Heart right ventricle (tissue), 16 donors: ENCODE measurements at regions not wholly inside any gene's neighbourhood (a gene's known extent, or its start where the extent isn't known, plus 50 kb on each side); places are given as distances from the start of the nearest gene placed in this dataset.

Experiments used
- ATAC-seq, 8 donors: fragments of 200-7000 bp; cut with Tn5 transposase; one replicate each; pipeline ENCODE4 v1.9.1; 2020; ENCODE audit warnings: mild to moderate bottlenecking in 8 of 8, moderate library complexity in 8 of 8, moderate number of reproducible peaks in 1 of 8
- DNase-seq, 2 donors: peaks; one replicate each; pipeline ENCODE4 v3.0.0-alpha.2; 2020
- H3K27ac ChIP-seq, 10 donors: fragments of 200-600 bp; sonication (generic) in 2 of 10; one replicate each; pipeline versions ENCODE4 v1.5.0 to v1.8.0; 2020 to 2022; ENCODE audit warnings: mild to moderate bottlenecking in 3 of 10
- H3K27me3 ChIP-seq, 7 donors: fragments of 200-600 bp; one replicate each; pipeline ENCODE4 v1.8.0; 2021 to 2022; ENCODE audit warnings: mild to moderate bottlenecking in 2 of 7
- H3K36me3 ChIP-seq, 9 donors: fragments of 200-600 bp; sonication (generic) in 1 of 9; one replicate each; pipeline versions ENCODE4 v1.5.0 to v1.8.0; 2020 to 2022; ENCODE audit warnings: mild to moderate bottlenecking in 2 of 9
- H3K4me1 ChIP-seq, 9 donors: fragments of 200-600 bp; sonication (generic) in 1 of 9; one replicate each; pipeline versions ENCODE4 v1.5.0 to v1.8.0; 2020 to 2022; ENCODE audit warnings: mild to moderate bottlenecking in 4 of 9
- H3K4me3 ChIP-seq, 10 donors: fragments of 200-600 bp; sonication (generic) in 2 of 10; one replicate each; pipeline versions ENCODE4 v1.5.0 to v1.8.0; 2020 to 2022; ENCODE audit warnings: mild to moderate bottlenecking in 7 of 10, moderate library complexity in 2 of 10
- H3K9me3 ChIP-seq, 11 donors: fragments of 200-600 bp in 10 of 11; sonication (generic) in 2 of 11; one replicate each; pipeline versions ENCODE4 v1.5.0 to v1.8.0; 2013 to 2022; ENCODE audit warnings: mild to moderate bottlenecking in 2 of 11, control low read depth in 1 of 11, moderate library complexity in 1 of 11
- CTCF ChIP-seq, 9 donors: fragments of 200-600 bp; sonication (generic) in 2 of 9; IDR thresholded peaks; one replicate each; pipeline versions ENCODE4 v1.5.0 to v1.8.0; 2021 to 2022; ENCODE audit warnings: antibody characterized with exemption in 9 of 9, mild to moderate bottlenecking in 5 of 9, moderate library complexity in 1 of 9
- WGBS, 2 donors: extraction: QIAGEN DNeasy Blood & Tissue Kit; methylation state at CpG; one replicate each; pipeline ENCODE4 v1.1.7; 2013; ENCODE audit warnings: inconsistent platforms in 1 of 2; 5-methylcytosine and 5-hydroxymethylcytosine counted together
- intact Hi-C, 10 donors: fragments of 100-400 bp; cut with DNase I; formaldehyde crosslinking; loops; one replicate each; pipeline versions ENCODE4 v1.11.1 to v1.14.2; 2022
- donor health status: Arrhythmogenic right ventricular cardiomyopathy.
- donor health status: ischemic (EF 13 %, LVEDD 7.1; RV severe dilation, severe dysfunction).
- donor health status: healthy with polysubstance abuse.
- donor health status: DM: no; HTN: yes; CAD: no.
- donor health status: DM: no; HTN: no; CAD: no.
- donor health status: ischemic (EF 25% LVEDD 6.9; RV normal size, moderate dysfunction).
- donor health status: ischemic (EF 25% LVEDD 5.7; RV mildly dilated, moderate dysfunction).
- donor health status: healthy.
- donor health status: DM: yes; HTN: yes; CAD: no.
- donor health status: Ischemic cardiomyopathy.
- donor health status: ischemic (EF 35%, LVEDD 5.7; RV mildly dilated, moderate dysfunction).
- donor health status: nonischemic (EF 11% LVEDD 7.7; RV severe dilation, severe dysfunction).
- donor health status: DM: yes; HTN: yes; CAD: no.
- donor health status: PGD.
- donor health status: ischemic (EF 29% LVEDD 5.4; RV normal size, mild dysfunction).
- donor health status: nonischemic (EF 23%, LVEDD 6.1; RV moderate dilation, normal function).

DNA sequence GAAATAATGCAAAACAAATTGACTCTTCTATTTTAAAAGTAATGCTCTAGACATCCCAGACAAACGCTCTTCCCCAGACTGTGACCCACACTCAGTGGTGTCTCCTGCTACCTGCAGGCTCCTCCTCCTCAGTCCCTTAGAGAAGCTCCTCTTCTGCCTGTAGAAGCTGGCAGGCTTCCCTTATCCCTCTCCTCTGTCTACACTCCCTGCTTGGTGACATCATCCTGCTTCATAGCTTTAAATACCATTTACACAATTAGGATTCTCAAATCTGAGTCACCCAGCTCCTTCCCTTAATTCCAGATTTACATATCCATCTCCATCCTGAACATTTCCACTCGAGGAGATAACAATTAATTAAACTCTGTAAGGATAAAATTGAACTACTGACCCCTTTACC is 167.9 kb downstream of the FBXO15 start:
- DNase-seq: no peak
- H3K36me3 ChIP-seq: no peaks in the 10 kb centered on the region
- no peak overlapping the region for H3K27ac ChIP-seq
- WGBS, 2 donors: 38 to 60% methylated on average over 2 of the region's 2 CpGs
- intact Hi-C loops: loop anchor here in 1 of 10 donors (10.0 kb wide), 1 partner anchor 205 kb away; no protein-coding TSS in a partner anchor
- ATAC-seq: no peak
- H3K27me3 ChIP-seq: peaks cover 0 to 7% (median 0%) of the 10 kb centered on the region in 7 donors
- H3K9me3 ChIP-seq: no peaks in the 10 kb centered on the region
- H3K4me1 ChIP-seq: no peaks in the 10 kb centered on the region
- TF ChIP-seq CTCF (IDR thresholded peaks at IDR 0.05): no peak
- no peak overlapping the region for H3K4me3 ChIP-seq

DNA sequence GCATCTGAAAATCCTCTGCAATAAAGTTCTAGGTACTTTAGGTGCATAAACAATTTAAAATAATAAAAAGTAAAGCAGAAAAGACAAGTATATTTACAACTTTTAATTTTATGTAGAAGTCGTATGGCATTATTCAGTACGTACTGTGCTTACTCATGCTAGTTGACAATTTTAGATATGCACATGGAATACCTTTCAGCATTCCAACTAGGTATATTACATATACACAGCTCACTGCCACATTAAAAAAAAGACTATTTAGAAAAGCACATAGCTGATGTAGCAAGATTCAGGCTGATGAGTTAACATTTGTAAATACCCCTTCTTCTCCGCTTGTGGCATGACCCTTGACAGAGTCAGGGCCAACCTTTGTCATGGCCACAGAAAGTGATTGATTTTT is 171.2 kb downstream of the FBXO15 start:
- Histone ChIP-seq H3K4me3 (no peak overlapping the region), H3K27ac (no peak overlapping the region), H3K9me3 (no peaks in the 10 kb centered on the region), H3K4me1 (no peaks in the 10 kb centered on the region), H3K36me3 (no peaks in the 10 kb centered on the region), H3K27me3 (peaks cover 0 to 19% (median 0%) of the 10 kb centered on the region in 7 donors)
- ATAC-seq (no peak), DNase-seq (no peak)
- intact Hi-C loops: loop anchor here in 1 of 10 donors (10.0 kb wide), 1 partner anchor 208 kb away; no protein-coding TSS in a partner anchor
- no peak for TF ChIP-seq CTCF (IDR thresholded peaks at IDR 0.05)
- WGBS, 2 donors: 33 to 89% methylated on average over 3 of the region's 3 CpGs

GRCh38 chr18:73975266-73975665 is 172.4 kb downstream of the FBXO15 start:
- no peak overlapping the region for H3K27ac ChIP-seq
- no peak for TF ChIP-seq CTCF (IDR thresholded peaks at IDR 0.05)
- H3K36me3 ChIP-seq: no peaks in the 10 kb centered on the region
- peaks cover 0 to 15% (median 0%) of the 10 kb centered on the region in 7 donors for H3K27me3 ChIP-seq
- H3K4me3 ChIP-seq: no peak overlapping the region
- ATAC-seq (no peak), DNase-seq (no peak)
- WGBS, 2 donors: 71 to 76% methylated on average over 7 of the region's 7 CpGs
- intact Hi-C loops: loop anchor here in 1 of 10 donors (10.0 kb wide), 1 partner anchor 210 kb away; no protein-coding TSS in a partner anchor
- H3K4me1 ChIP-seq: no peaks in the 10 kb centered on the region
- no peaks in the 10 kb centered on the region for H3K9me3 ChIP-seq

DNA sequence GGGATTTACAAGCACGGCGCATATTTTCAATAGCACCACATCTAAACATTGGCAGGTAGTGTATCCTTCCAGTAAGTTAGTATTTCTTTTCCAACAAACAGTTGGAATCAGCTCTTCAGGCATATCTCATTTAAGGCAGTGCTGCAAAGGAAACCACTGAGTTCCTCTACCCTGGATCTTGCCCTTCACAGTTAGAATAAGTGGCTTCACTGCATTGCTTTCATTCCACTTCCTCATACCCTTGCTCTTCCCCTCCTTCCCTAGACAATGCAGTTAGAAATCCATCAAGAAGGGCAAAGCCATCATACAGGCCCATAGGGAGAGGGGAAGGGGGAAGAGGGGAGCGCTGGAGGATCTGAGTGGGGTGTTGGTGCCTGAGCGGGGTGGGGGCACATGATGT is 173.7 kb downstream of the FBXO15 start:
- TF ChIP-seq CTCF (IDR thresholded peaks at IDR 0.05): no peak
- no peaks in the 10 kb centered on the region for H3K4me1 ChIP-seq
- no peaks in the 10 kb centered on the region for H3K36me3 ChIP-seq
- intact Hi-C loops: loop anchor here in 1 of 10 donors (10.0 kb wide), 1 partner anchor 211 kb away; no protein-coding TSS in a partner anchor
- H3K4me3 ChIP-seq: no peak overlapping the region
- ATAC-seq (no peak), DNase-seq (no peak)
- H3K27ac ChIP-seq: no peak overlapping the region
- 92 to 93% methylated on average over 4 of the region's 4 CpGs for WGBS, 2 donors
- no peaks in the 10 kb centered on the region for H3K9me3 ChIP-seq
- H3K27me3 ChIP-seq: peaks cover 0 to 15% (median 0%) of the 10 kb centered on the region in 7 donors
